HG03460 (cell line): ENCODE measurements at regions not wholly inside any gene's neighbourhood (a gene's known extent, or its start where the extent isn't known, plus 50 kb on each side); places are given as distances from the start of the nearest gene placed in this dataset.

Source experiments
- ATAC-seq: cut with Tn5 transposase; IDR thresholded peaks from one replicate; pipeline ENCODE4 v1.9.1; 2021; ENCODE audit not compliant: unreplicated experiment

GRCh38 chr1:48164571-48164970, 57.9 kb upstream of the SLC5A9 start:
- ATAC-seq = no peak

GRCh38 chr1:48160486-48161132, 61.9 kb upstream of the SLC5A9 start:
- no peak for ATAC-seq

- ATAC-seq = no peak
Observed at GRCh38 chr1:48139275-48139674, 83.2 kb upstream of the SLC5A9 start.

- ATAC-seq = no peak
Observed at GRCh38 chr1:48127735-48128685, 94.5 kb upstream of the SLC5A9 start.

GRCh38 chr1:48123647-48124046, 98.9 kb upstream of the SLC5A9 start:
- no peak for ATAC-seq

GRCh38 chr1:48121955-48122354, 100.6 kb upstream of the SLC5A9 start:
- ATAC-seq = no peak

- no peak for ATAC-seq
Observed at GRCh38 chr1:48120621-48121020, 101.9 kb upstream of the SLC5A9 start.

- no peak for ATAC-seq
Observed at GRCh38 chr1:48115835-48116234, 106.7 kb upstream of the SLC5A9 start.

GRCh38 chr1:48114596-48115382, 107.7 kb upstream of the SLC5A9 start:
- no peak for ATAC-seq

- ATAC-seq = no peak
Observed at GRCh38 chr1:48109390-48110013, 112.3 kb upstream of the TRABD2B start.

GRCh38 chr1:48107516-48107915, 110.3 kb upstream of the TRABD2B start:
- no peak for ATAC-seq

- no peak for ATAC-seq
Observed at GRCh38 chr1:48106049-48106448, 108.9 kb upstream of the TRABD2B start.

- ATAC-seq = no peak
Observed at GRCh38 chr1:48105165-48105564, 108.0 kb upstream of the TRABD2B start.

GRCh38 chr1:48103495-48103894, 106.3 kb upstream of the TRABD2B start:
- ATAC-seq = no peak

GRCh38 chr1:48102766-48103165, 105.6 kb upstream of the TRABD2B start:
- no peak for ATAC-seq

GRCh38 chr1:48099072-48099773, 102.0 kb upstream of the TRABD2B start:
- no peak for ATAC-seq

- peak; percentile 89 for ATAC-seq
Observed at GRCh38 chr1:48093696-48094528, 96.7 kb upstream of the TRABD2B start.

GRCh38 chr1:48093147-48093546, 96.0 kb upstream of the TRABD2B start:
- no peak for ATAC-seq

GRCh38 chr1:48092401-48092800, 95.2 kb upstream of the TRABD2B start:
- ATAC-seq = no peak
